SK-N-SH (cell line): ENCODE measurements at regions not wholly inside any gene's neighbourhood (a gene's known extent, or its start where the extent isn't known, plus 50 kb on each side); places are given as distances from the start of the nearest gene placed in this dataset.

Experiments used
- CTCF ChIA-PET: fragments of 300-600, 350-600 bp; formaldehyde crosslinking; extraction: SDS; loops from one replicate; lab custom pipeline; 2021; lab: Yijun Ruan, JAX
- POLR2A ChIA-PET: fragments of 350-600 bp; sonication (Branson Sonifier 250); formaldehyde crosslinking; extraction: SDS; loops from one replicate; lab custom pipeline; 2020; ENCODE audit warnings: antibody characterized with exemption, inconsistent platforms; lab: Yijun Ruan, JAX
- DNase-seq: peaks from one replicate; pipeline ENCODE4 v3.0.0; 2012
- H2AFZ ChIP-seq: fragments of 200-600 bp; sonication (generic); 2 replicates; pipeline ENCODE4 v1.8.1; 2016; ENCODE audit warnings: antibody characterized with exemption, mild to moderate bottlenecking, low read depth
- H3F3A ChIP-seq: fragments of 200-600 bp; sonication (generic); replicated peaks from 2 replicates; pipeline ENCODE3; 2016; ENCODE audit warnings: antibody characterized with exemption, mild to moderate bottlenecking; ENCODE audit not compliant: insufficient read depth
- H3K27ac ChIP-seq, 2 experiments: fragments of 200-500 bp in 1 of 2; fragments of 200-600 bp in 1 of 2; sonication (Bioruptor generic) in 1 of 2; sonication (generic), shearing (Covaris generic) in 1 of 2; 2 replicates each; pipeline versions ENCODE4 v1.5.1 to v1.6.1; 2014 to 2016; ENCODE audit warnings: low read depth in 2 of 2, inconsistent platforms in 1 of 2, low read length in 1 of 2, mild to moderate bottlenecking in 1 of 2, mixed read lengths in 1 of 2
- H3K27me3 ChIP-seq: fragments of 200-600 bp; sonication (generic), shearing (Covaris generic); 2 replicates; pipeline ENCODE4 v1.6.1; 2016; ENCODE audit warnings: mixed run types; ENCODE audit not compliant: insufficient read depth
- H3K36me3 ChIP-seq, 2 experiments: fragments of 200-500 bp in 1 of 2; fragments of 200-600 bp in 1 of 2; sonication (Bioruptor generic) in 1 of 2; sonication (generic) in 1 of 2; replicated peaks in 1 of 2; 2 replicates each; pipeline versions ENCODE3 to v1.5.1; 2014 to 2016; ENCODE audit warnings: low read length in 1 of 2, mild to moderate bottlenecking in 1 of 2; ENCODE audit not compliant: insufficient read depth in 2 of 2, control insufficient read depth in 1 of 2
- H3K4me1 ChIP-seq, 2 experiments: fragments of 200-500 bp in 1 of 2; fragments of 200-600 bp in 1 of 2; sonication (Bioruptor generic) in 1 of 2; sonication (generic), shearing (Covaris generic) in 1 of 2; 2 replicates each; pipeline versions ENCODE4 v1.5.1 to v1.6.1; 2014 to 2016; ENCODE audit warnings: low read depth in 1 of 2, low read length in 1 of 2, mixed run types in 1 of 2; ENCODE audit not compliant: insufficient read depth in 2 of 2, control insufficient read depth in 1 of 2
- H3K4me2 ChIP-seq: fragments of 200-600 bp; sonication (generic), shearing (Covaris generic); 2 replicates; pipeline ENCODE4 v1.6.1; 2017; ENCODE audit warnings: mixed run types
- H3K4me3 ChIP-seq, 2 experiments: fragments of 200-500 bp in 1 of 2; fragments of 200-600 bp in 1 of 2; sonication (Bioruptor generic) in 1 of 2; sonication (generic), shearing (Covaris generic) in 1 of 2; 2 replicates each; pipeline versions ENCODE4 v1.5.1 to v1.8.1; 2014 to 2016; ENCODE audit warnings: low read depth in 2 of 2, inconsistent platforms in 1 of 2, low read length in 1 of 2, mild to moderate bottlenecking in 1 of 2, mixed read lengths in 1 of 2, moderate library complexity in 1 of 2
- H3K79me2 ChIP-seq: fragments of 200-600 bp; sonication (generic); 2 replicates; pipeline ENCODE4 v1.8.1; 2017; ENCODE audit warnings: mild to moderate bottlenecking; ENCODE audit not compliant: insufficient read depth
- H3K9ac ChIP-seq: fragments of 200-600 bp; sonication (generic); 2 replicates; pipeline ENCODE4 v1.6.1; 2017; ENCODE audit warnings: mixed run types
- H3K9me2 ChIP-seq: fragments of 200-600 bp; sonication (generic); 2 replicates; pipeline ENCODE4 v1.6.1; 2017; ENCODE audit warnings: mixed run types
- H3K9me3 ChIP-seq: fragments of 200-600 bp; sonication (generic); 2 replicates; pipeline ENCODE4 v1.6.1; 2017; ENCODE audit warnings: mixed run types, mild to moderate bottlenecking, moderate library complexity
- H4K20me1 ChIP-seq: fragments of 200-600 bp; sonication (generic); 2 replicates; pipeline ENCODE4 v1.6.1; 2017; ENCODE audit warnings: mild to moderate bottlenecking, mixed run types; ENCODE audit not compliant: insufficient read depth
- ELF1 ChIP-seq: IDR thresholded peaks from 2 replicates; pipeline ENCODE4 v1.4.0; 2012
- EZH2phosphoT487 ChIP-seq: fragments of 200-600 bp; sonication (generic); IDR thresholded peaks from 2 replicates; pipeline ENCODE4 v1.6.1; 2017; ENCODE audit warnings: low read depth, mixed run types, mild to moderate bottlenecking, antibody characterized with exemption, moderate library complexity, borderline replicate concordance
- FOSL2 ChIP-seq: IDR thresholded peaks from 2 replicates; pipeline ENCODE4 v1.4.0; 2012; ENCODE audit warnings: low read depth, mild to moderate bottlenecking, moderate library complexity, borderline replicate concordance
- FOXM1 ChIP-seq: IDR thresholded peaks from 2 replicates; pipeline ENCODE4 v1.4.0; 2012; ENCODE audit warnings: low read depth, mild to moderate bottlenecking
- GABPA ChIP-seq: IDR thresholded peaks from 2 replicates; pipeline ENCODE4 v1.4.0; 2012; ENCODE audit warnings: low read depth, mild to moderate bottlenecking
- MXI1 ChIP-seq: IDR thresholded peaks from 2 replicates; pipeline ENCODE4 v1.6.1; 2012; ENCODE audit warnings: mild to moderate bottlenecking, low read depth, low read length, improper control_type of control experiment
- NRF1 ChIP-seq: IDR thresholded peaks from 2 replicates; pipeline ENCODE4 v1.6.1; 2012; ENCODE audit warnings: low read depth, mild to moderate bottlenecking, low read length
- POLR2AphosphoS5 ChIP-seq: IDR thresholded peaks from 2 replicates; pipeline ENCODE4 v1.6.1; 2012; ENCODE audit warnings: low read depth, low read length
- REST ChIP-seq: IDR thresholded peaks from 2 replicates; pipeline ENCODE4 v1.6.1; 2012; ENCODE audit warnings: mild to moderate bottlenecking, low read depth, low read length, moderate library complexity
- SIN3A ChIP-seq: IDR thresholded peaks from 2 replicates; pipeline ENCODE4 v1.6.1; 2012; ENCODE audit warnings: low read depth, mild to moderate bottlenecking, low read length, moderate library complexity, borderline replicate concordance
- SMC3 ChIP-seq: IDR thresholded peaks from 2 replicates; pipeline ENCODE4 v1.6.1; 2012; ENCODE audit warnings: low read depth, low read length, improper control_type of control experiment
- TAF1 ChIP-seq: IDR thresholded peaks from 2 replicates; pipeline ENCODE4 v1.6.1; 2012; ENCODE audit warnings: low read depth, mild to moderate bottlenecking, low read length, moderate library complexity, borderline replicate concordance
- TCF12 ChIP-seq: IDR thresholded peaks from 2 replicates; pipeline ENCODE4 v1.4.0; 2012
- YY1 ChIP-seq: IDR thresholded peaks from 2 replicates; pipeline ENCODE4 v1.4.0; 2012; ENCODE audit warnings: low read depth, mild to moderate bottlenecking
- WGBS: methylation state at CpG from one replicate; pipeline ENCODE4 v1.1.6; 2017; ENCODE audit warnings: low lambda C conversion rate; 5-methylcytosine and 5-hydroxymethylcytosine counted together
- TF ChIP-seq, protein P1 (sequence below): fragments of 150-350 bp; IDR thresholded peaks from 2 replicates; pipeline ENCODE4 v1.6.1; 2017; ENCODE audit warnings: antibody characterized with exemption, low read length, low read depth, borderline replicate concordance
- TF ChIP-seq, protein P2 (sequence below): IDR thresholded peaks from 2 replicates; pipeline ENCODE4 v1.4.0; 2012; ENCODE audit warnings: low read depth, borderline replicate concordance
- TF ChIP-seq, protein P3 (sequence below): IDR thresholded peaks from 2 replicates; pipeline ENCODE4 v1.4.0; 2012; ENCODE audit warnings: low read depth
- TF ChIP-seq, protein P4 (sequence below): IDR thresholded peaks from 2 replicates; pipeline ENCODE4; 2012

- DNase-seq = no peak
- CTCF ChIA-PET = no interaction called here
These were observed 309.2 kb downstream of the QKI start for GRCh38 chr6:163723759-163724158.

DNA sequence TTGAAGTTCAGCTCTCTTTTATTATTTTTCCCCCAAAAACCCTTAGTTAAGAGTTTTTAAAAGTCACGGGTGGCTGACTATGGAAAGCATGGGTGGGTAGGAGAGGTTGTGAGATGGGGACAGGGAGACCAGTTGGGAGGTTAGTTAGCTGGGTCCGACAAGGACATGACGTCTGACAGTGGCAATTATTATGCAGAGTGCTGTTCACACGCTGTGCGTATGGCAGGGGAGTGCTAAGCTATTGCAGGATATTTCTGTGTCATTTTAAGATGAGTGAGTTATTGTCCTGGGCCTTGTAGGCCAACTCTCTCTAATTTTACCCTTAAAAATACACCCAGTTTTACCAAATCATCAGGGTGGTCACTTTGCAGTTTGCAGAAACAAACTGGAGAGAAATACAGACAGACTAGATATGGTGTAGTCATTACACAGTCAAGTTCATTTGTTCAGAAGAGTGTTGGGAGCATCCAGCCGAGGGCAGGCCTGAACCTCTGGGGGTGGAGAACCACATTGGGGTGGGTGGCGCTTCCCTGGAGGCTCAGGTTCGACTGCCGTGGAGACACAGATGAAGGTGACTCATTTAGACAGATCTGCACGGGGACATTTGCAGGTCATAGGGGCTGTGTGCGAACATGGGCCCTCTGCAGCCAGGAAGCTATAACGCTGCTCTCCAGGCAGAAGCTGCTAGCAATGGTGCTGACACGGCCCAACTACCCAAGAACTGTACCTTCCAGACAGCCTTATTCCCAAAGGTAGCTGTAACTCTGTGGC is 307.6 kb downstream of the QKI start:
- Histone ChIP-seq H3K4me3 (no peak overlapping the region), H3K9ac (no peak overlapping the region), H2AFZ (no peak overlapping the region), H3K9me2 (no peaks in the 10 kb centered on the region), H3K9me3 (no peaks in the 10 kb centered on the region), H3K4me2 (no peak overlapping the region), H3K79me2 (no peaks in the 10 kb centered on the region), H3K27ac (no peak overlapping the region), H3K4me1 (peaks cover 0 to 15% of the 10 kb centered on the region in 2 experiments; a peak in 1 of 4 replicates), H3F3A (no peaks in the 10 kb centered on the region), H3K27me3 (no peaks in the 10 kb centered on the region), H4K20me1 (no peaks in the 10 kb centered on the region), H3K36me3 (no peaks in the 10 kb centered on the region)
- ChIA-PET CTCF (interaction anchor here (1.5 to 1.9 kb wide), 2 partner anchors 8 to 11 kb away, joined by 4 to 5 read pairs; no protein-coding TSS in a partner anchor), POLR2A (no interaction called here)
- no peak for DNase-seq
- 60% methylated on average over 13 of the region's 13 CpGs for WGBS
- TF ChIP-seq POLR2AphosphoS5 (no peak), REST (no peak), SIN3A (no peak), FOXM1 (no peak), SMC3 (no peak), TCF12 (no peak), YY1 (no peak), NRF1 (no peak), MXI1 (no peak), FOSL2 (no peak), GABPA (no peak), TAF1 (no peak)
- TF ChIP-seq, protein P1, sequence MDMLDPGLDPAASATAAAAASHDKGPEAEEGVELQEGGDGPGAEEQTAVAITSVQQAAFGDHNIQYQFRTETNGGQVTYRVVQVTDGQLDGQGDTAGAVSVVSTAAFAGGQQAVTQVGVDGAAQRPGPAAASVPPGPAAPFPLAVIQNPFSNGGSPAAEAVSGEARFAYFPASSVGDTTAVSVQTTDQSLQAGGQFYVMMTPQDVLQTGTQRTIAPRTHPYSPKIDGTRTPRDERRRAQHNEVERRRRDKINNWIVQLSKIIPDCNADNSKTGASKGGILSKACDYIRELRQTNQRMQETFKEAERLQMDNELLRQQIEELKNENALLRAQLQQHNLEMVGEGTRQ = no peak
- TF ChIP-seq, protein P2, sequence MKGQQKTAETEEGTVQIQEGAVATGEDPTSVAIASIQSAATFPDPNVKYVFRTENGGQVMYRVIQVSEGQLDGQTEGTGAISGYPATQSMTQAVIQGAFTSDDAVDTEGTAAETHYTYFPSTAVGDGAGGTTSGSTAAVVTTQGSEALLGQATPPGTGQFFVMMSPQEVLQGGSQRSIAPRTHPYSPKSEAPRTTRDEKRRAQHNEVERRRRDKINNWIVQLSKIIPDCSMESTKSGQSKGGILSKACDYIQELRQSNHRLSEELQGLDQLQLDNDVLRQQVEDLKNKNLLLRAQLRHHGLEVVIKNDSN = no peak

More at GRCh38 chr6:163723759-163724158, 309.2 kb downstream of the QKI start:
- no peaks in the 10 kb centered on the region for H4K20me1 ChIP-seq
- no peaks in the 10 kb centered on the region for H3K27me3 ChIP-seq
- H2AFZ ChIP-seq = no peak overlapping the region
- H3K4me3 ChIP-seq = no peak overlapping the region
- no peaks in the 10 kb centered on the region for H3K9me3 ChIP-seq
- H3K9me2 ChIP-seq = no peaks in the 10 kb centered on the region
- POLR2A ChIA-PET = no interaction called here
- no peak overlapping the region for H3K9ac ChIP-seq
- peaks cover 0 to 15% of the 10 kb centered on the region in 2 experiments; a peak in 1 of 4 replicates for H3K4me1 ChIP-seq
- no peak overlapping the region for H3K4me2 ChIP-seq
- no peak overlapping the region for H3K27ac ChIP-seq
- no peaks in the 10 kb centered on the region for H3F3A ChIP-seq
- H3K79me2 ChIP-seq = no peaks in the 10 kb centered on the region
- WGBS = 54% methylated on average over 8 of the region's 8 CpGs
- no peaks in the 10 kb centered on the region for H3K36me3 ChIP-seq
- TF ChIP-seq TCF12 (no peak), YY1 (no peak), NRF1 (no peak), GABPA (no peak), EZH2phosphoT487 (no peak), ELF1 (no peak)
- TF ChIP-seq, protein P3, sequence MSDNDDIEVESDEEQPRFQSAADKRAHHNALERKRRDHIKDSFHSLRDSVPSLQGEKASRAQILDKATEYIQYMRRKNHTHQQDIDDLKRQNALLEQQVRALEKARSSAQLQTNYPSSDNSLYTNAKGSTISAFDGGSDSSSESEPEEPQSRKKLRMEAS = no peak
- TF ChIP-seq, protein P1 = no peak
- TF ChIP-seq, protein P4, sequence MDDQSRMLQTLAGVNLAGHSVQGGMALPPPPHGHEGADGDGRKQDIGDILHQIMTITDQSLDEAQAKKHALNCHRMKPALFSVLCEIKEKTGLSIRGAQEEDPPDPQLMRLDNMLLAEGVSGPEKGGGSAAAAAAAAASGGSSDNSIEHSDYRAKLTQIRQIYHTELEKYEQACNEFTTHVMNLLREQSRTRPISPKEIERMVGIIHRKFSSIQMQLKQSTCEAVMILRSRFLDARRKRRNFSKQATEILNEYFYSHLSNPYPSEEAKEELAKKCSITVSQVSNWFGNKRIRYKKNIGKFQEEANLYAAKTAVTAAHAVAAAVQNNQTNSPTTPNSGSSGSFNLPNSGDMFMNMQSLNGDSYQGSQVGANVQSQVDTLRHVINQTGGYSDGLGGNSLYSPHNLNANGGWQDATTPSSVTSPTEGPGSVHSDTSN = no peak
- TF ChIP-seq, all 33 proteins: peak for 0
